ENCODE measurements at regions not wholly inside any gene's neighbourhood (a gene's known extent, or its start where the extent isn't known, plus 50 kb on each side); places are given as distances from the start of the nearest gene placed in this dataset.

DNA sequence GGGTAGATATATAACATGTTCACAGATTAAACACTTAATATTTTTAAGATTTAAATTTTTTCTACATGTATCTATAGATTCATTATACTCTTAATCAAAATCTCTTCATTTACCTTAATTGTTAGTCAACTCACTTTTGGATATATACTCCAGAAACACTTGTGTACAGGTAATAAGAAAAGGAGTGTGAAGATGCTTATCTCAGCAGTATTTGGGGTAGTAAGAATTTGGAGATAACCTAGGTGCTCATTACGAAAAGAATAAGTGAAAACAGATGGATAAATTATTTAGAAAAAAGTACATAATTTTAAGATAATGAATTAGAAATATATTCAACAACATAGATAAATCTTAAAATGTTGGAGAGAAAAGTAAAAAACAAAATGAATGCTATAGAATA, 226.5 kb upstream of the PLSCR5 start:
- DNase-seq, result no peak

DNA sequence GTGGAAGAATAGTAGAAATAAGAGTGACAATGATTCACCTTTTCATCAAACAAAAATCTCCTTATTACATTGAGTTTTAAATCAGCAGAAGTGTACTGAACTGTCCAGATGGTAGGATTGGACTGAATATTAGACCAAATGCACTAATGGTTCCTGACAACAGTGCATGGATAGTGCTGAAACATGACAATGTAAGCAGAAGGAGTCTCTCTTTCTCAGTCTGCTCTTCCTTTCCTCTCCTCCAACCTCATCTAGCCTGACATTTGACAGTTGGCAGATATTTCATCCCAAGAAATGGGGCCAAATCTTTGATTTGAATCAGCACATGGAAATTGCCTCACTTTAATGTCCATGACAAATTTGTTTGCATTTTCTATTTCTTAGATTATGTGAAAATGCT, 225.1 kb upstream of the PLSCR5 start:
- no peak for DNase-seq

DNA sequence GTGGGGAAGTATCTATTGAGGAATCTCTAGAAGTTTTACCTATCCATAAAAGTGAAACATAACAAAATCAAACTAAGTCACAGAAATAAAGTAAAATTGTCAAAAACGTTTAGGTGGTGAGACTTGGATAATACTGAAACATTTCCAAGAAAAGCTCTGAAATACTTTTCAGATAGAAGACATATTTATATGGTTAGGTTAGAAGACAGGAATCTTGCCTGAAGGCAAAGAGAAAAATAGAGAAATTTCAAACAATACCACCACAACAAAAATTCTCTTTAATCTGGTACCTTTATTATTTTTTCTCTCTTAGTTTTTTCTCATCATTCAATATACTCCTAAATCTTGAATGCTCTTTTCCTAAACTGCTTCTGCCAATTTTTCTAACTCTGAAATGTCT, 222.7 kb upstream of the PLSCR5 start:
- no peak for DNase-seq

DNA sequence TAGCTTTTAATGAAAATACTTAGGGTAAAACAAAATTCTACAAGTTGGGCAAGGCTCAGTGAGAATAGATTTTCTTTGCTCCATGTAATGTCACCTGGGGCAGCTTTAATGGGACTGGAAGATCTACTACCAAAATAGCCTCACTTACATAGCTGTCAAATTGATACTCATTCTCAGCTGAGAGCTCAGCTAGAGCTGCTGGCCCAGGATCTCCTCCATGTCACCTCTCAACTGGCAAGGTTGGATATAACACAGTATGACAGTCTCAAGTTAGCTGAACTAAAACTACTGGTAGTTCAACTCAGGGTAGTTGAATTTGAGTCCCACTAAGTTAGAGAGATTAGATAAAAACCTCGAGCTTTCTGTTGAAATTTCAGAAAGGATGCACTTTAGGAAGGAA, 218.5 kb upstream of the PLSCR5 start:
- DNase-seq, result no peak

DNA sequence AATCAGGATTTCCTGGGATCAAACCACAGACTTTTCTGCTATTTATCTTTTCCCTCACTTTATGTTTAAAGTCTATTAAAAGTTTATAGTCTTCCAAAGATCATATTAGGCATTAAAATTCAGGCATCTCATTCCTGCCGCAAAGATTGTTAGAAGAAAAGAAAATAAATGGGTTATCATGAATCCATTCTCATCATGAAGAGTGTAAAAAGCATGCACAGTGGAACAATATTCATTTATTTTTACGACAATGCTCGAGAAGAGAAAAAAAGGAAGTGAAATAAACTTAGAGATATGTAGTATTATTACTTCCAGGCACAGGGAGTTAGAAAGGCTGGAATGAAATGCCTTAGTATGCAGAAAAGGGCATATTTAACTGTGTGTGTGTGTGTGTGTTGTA, 213.7 kb upstream of the PLSCR5 start:
- DNase-seq, result no peak

DNA sequence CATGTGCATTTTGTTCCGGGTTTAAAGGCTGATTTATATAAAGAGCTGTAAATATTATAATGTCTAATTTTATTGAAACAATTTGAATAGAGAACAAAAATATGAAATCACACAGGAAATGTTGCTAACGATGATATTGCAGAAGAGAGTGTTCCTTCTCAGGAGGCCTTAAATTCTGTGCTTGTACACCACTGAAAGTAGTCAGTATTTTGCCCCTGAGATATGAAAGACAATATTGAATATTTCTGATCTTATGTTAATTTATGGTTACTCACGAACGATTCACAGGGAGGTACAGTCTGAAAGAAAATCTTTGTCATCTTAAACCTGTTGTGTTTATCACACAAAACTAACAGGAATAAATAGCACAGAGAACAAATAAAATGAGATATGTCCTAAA, 213.2 kb upstream of the PLSCR5 start:
- DNase-seq, result no peak

DNA sequence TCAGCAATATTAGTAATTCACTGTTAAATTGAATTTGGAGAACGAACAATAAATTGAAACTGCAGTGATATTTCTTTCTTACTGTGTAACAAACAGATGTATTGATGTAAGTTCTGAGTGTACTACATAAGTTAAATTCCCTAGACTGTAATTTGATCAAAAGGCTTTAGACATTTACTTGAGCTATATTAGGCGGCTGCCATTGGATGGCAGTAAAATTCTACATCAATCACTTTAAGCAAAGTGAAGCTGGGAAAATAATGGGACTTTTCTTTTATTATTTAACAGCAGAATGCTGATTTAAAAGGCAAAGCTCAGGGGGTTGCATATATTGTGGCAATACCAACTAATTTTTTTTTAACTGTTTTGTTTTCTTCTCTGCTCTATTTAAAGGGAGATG, 212.6 kb upstream of the PLSCR5 start:
- no peak for DNase-seq

DNA sequence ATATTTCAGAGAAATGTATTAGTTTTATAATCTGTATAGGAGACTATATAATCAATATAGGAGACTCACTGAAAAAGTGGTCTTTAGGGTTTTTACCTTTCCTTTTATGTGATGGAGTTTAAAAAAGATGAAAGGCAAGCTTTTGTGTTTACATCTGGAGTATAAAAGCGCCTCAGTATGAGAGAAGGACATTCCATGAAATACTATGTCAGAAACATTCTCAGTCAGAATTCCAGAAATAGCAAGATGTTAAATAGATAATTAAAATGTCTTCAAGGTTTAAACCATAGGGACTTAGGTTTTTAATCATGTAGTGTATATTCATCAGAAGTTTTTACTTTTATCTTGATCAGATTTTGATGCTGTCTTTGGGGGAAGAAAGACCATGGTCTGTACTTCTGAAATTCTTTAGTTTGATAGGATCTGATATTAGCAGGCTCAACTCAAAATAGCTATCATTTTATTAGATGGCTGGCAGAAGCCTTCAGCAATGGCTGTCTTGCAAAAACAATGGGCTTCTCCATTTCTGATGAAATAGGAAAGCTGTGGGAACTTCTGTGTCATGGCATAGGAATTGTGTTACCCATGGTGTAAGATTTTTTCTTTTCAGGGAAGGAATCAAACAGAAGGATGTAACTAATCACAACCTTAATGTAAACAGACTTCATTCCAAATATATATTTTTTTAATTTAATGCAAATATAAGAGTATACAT, 209.6 kb upstream of the PLSCR5 start:
- DNase-seq, result no peak

DNA sequence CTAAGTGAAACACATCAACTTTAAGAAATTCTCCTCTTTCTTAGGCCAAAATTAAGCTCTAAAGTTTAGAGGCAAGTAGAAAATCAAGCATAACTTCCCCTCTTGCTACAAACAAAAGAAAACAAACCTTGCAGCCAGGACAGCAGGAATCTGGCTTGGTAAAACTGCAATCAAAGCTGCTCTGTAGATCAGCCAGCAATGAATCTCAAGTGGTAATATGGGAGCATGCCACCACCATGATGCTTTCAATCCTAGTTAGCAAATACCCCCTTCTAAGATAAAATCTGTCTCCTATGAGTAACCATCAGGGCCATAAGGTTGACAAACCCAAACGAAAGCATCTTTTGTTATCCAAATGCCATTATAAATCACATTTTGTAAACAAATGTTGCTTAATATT, 208.3 kb upstream of the PLSCR5 start:
- DNase-seq, result no peak

DNA sequence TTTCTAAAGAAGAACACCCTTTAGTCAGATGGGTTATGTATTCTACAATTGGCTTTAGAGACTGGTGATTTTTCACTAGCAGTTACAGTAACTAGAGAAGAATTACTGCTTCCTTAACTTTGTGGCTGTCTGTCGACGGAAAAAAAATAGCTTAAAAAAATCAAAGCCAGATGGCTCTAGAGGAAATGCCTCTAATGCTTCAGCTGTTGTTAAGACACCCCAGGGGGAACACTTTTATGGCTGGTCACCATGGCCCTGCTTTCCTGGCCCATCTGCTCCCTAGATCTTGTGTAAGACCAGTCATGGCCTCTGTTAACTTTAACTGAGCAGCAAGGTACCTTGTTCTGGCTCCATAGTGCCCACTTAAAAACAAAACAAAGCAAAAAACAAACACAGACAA, 198.6 kb upstream of the PLSCR5 start:
- DNase-seq, result peak; percentile 17

DNA sequence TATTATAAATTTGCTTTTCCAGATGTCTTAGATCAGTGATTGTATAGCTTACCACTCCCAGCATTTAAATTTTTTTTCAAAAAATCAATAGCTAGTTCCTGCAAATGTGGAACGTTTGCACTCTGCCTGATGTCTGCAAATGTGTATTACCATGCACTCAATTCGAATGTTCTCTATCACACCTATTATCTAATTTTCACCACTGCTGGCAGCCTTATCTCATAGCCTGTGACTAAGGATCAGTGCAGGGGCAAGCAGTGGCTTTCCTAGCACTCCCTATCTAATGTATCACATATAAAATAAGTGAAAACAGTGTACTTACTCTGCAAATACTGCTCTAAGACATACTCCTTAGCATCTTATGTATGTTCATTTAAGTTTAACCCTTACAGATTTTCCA, 196.3 kb upstream of the PLSCR5 start:
- DNase-seq, result no peak

DNA sequence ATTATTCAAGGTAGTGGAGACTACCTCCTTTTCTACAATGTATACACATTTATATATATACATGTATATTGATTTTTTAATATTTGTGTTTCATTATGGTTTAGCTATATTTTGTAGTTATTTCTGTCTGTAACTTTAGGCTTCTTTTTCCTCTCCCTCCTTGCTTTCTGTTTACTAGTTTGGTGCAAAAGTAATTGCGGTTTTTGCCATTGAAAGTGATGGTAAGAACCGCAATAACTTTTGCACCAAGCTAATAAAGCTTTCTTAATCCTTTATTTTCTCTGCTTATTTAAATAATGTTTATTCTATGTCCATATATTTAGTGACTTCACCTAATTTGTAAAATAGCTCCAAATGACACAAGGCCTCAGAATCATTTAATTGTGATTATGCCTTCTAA, 195.3 kb upstream of the PLSCR5 start:
- no peak for DNase-seq

DNA sequence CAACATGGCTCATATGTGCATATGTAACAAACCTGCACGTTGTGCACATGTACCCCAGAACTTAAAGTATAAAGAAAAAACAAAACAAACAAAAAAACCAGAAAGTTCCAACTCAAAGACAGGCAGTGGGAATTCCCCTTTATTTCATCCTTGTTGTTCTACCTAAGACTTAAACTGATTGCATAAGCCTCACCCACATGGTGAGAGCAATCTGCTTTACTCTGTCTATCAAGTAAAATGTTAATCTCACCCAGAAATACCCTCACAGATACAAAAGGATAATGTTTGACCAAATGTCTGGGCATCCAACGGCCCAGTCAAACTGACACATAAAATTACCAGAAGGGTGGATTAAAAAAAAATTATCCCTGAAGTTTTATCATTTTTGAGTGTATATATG, 190.9 kb upstream of the PLSCR5 start:
- DNase-seq, result no peak

DNA sequence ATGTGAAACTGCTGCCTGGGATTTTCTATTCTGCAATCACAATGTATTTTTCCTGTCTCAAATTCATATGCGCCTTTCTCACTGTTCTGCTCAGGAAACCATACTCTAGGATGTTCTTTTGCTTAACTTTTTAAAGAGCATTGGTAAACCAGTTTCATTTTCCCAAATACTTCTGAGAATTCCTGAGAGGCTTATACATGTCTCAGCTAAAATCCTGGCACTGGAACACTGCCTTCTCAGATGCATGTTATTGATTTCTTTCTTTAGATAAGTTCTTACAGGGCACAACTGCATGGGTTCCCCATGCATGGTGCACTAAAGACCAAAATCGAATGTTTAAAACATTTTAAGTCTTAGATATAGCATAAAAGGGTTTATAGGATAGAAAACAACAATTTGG, 178.3 kb upstream of the PLSCR5 start:
- DNase-seq, result no peak

DNA sequence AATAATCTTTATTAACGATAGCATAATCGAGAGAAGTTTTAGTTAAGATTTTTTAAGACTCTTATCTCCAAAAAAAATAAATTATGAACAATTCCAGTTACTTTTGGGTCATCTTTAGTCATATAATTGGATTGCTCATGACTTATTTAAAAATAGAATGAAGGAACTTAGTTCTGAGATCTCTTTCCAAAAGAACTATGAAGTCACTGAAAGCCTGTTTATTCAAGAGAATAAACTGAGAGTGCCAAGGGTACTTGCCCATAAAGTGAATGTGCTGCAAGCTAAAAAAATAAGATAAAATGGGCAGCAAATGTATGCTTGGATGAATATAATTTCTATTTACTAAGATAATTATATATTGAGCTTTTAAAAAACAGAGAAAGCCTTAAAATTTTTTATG, 176.5 kb upstream of the PLSCR5 start:
- no peak for DNase-seq

DNA sequence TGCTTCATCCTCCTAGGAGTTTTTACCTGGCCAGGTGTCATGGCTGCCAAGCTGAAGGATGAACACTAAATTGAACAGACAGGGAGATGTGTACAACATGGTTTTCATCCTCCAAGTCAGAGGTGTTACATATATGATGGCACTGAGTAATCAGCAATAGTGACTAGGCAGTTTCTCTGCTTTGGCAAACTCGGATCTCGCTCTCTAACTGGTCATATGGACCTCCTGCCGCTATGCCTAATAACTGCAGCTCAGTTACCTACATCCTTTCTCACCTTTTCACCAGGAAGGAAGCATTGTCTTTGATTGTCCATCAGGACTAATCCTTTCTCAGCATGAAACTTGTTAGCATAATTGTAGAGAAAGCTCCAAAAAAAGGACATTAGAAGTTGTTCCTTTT, 175.9 kb upstream of the PLSCR5 start:
- no peak for DNase-seq

DNA sequence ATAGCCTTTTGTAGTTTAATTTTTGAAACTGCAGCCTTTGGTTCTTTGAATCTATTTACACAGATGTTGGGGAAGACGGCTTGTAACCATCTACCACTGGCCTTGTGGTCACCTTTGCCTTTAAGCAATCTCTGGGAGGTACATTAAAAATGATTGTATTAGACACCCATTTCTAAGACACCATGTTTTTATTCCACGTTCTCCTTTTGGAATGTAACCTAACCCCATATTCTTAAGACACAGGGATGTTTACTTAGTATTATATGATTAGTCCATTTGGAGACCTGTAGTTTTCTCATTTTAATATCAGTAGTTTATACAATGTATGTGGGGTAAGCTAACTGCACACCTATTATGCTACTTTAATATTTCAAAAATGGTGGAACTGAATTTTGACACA, 175.1 kb upstream of the PLSCR5 start:
- no peak for DNase-seq

DNA sequence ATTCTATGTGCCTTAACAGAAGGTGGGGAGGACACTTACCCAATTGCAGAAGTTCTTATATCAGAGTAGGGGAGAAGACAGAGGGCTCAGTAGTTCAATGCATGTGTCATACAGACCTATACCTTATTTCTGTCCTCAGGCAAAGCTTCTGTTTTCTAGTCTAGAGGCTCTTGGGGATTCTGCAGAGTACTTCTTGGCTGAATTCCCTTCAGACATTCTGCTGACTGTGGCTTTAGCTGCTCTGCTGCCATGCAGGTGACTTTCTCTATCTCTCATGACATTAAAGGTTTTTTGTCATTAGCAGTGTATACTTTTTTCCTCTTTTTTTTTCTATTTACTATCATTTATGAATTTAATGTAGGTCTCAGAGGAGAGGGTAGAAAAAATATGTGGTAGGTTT, 172.8 kb upstream of the PLSCR5 start:
- no peak for DNase-seq

DNA sequence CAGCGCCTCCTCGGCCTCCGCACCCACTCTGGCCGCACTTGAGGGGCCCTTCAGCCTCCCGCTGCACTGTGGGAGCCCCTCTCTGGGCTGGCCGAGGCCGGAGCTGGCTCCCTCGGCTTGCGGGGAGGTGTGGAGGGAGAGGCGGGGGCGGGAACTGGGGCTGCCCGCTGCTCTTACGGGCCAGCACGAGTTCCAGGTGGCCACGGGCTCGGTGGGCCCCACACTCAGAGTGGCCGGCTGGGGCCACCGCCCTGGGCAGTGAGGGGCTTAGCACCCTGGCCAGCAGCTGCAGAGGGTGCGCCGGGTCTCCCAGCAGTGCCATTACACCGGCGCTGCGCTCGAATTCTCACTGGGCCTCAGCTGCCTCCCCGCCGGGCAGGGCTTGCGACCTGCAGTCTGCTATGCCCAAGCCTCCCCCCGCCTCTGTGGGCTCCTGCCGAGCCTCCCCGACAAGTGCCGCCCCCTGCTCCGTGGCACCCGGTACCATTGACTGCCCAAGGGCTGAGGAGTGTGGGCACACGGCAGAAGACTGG, 167.1 kb upstream of the PLSCR5 start:
- DNase-seq, result no peak

DNA sequence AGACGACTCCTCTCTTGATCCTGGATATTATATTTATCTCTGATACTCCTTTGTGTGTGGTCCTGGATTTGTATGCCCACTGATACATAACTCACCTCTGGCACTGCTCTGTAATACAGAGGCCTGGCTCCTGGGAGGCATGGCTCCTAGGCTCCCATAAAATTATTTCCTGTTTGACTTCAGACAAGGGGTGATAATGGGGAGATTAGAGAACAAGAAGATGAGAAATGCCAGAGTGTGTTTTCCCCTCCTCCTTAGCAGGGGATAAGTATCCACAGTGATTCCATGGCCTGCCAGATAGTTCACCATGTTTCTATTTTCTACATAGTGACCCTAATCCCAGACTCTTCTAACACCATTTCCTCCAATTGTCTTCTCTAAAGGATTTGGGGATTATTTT, 165.7 kb upstream of the PLSCR5 start:
- no peak for DNase-seq

DNA sequence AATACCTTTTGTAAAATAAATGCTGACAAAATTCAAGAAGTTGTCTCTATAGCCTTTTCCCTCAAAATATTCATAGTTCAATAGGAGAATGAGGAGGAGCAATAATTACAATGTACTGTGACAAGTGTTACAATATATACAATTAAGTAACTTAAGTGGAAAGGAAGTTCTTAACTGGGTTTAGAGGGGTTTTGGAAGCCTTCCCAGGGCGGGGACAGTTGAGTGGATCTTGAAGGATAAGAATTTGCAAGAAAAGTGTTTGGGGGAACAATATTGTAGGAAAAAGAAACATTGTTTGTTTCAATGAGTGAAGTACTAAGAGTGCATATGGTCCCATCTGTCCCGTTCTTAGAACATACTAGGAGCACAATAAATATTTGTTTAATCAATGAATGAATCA, 165.2 kb upstream of the PLSCR5 start:
- no peak for DNase-seq

DNA sequence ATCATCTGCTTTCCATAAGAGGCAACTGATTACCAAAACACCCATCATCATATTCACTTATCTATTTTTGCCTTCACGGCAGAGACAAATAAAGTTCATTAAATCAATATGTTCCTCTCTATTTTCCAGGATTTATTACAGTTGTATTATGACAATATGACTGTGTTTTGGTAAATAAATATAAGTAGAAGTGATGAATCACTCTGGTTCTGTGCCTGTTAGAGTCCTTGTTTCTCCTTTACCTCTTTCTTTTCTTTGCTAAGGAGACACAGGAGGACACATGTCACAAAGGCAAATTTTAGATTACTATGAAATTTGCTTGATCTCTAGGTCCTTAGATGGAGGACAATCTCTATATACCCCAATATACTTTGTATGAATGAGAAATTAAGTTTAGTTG, 152.6 kb upstream of the PLSCR5 start:
- no peak for DNase-seq

DNA sequence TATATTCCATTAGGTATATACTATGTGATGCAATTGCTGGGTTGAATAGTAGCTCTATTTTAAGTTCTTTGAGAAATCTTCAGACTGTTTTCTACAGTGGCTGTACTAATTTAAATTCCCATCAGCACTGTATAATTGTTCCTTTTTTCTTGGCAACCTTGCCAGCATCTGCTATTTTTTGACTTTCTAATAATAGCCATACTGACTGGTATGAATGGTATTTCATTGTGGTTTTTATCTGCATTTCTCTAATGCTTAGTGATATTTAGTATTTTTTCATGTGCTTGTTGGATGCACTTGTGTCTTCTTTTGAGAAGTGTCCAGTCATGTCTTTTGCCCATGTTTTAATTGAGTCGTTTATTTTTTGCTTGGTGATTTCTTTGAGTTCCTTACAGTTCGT, 145.1 kb upstream of the PLSCR5 start:
- no peak for DNase-seq

DNA sequence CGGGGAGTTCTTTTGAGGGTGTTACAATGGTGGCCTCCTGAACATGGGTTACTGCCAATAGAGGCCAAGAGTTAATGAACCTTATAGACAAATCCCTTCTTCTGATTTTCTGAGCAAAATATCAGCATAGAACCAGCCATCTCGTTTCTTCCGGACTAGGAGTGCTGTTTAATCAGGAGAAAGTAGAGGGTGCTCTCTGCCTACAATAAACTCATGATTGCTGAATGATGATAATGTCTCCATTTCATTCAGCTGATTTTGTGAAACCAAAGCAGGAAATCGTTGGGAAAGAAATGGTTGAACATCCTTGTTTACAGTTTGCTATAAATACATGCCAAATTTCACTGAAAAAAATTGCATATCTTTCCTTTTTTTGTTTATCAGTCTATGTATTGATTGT, 142.8 kb upstream of the PLSCR5 start:
- peak; percentile 13 for DNase-seq

DNA sequence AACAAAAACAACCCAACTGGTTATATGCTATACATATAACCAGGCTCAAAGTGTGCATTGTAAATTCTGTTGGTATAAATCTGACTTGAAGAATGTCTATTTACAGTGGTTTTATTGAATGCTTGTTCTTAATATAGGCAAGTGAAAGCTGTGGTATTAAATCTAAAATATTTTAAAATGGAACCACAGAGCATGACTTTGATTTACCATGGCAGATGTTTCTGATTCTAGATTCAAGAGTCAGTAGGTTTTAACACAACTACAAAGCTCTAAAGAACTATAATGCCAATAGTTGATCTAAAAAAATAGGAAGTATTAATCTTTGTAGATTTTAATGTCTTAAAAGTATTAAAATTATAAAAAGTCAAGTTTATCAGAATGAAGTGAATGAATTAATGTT, 141.9 kb upstream of the PLSCR5 start:
- DNase-seq, result no peak
